ENCODE measurements at regions not wholly inside any gene's neighbourhood (a gene's known extent, or its start where the extent isn't known, plus 50 kb on each side); places are given as distances from the start of the nearest gene placed in this dataset.

DNA sequence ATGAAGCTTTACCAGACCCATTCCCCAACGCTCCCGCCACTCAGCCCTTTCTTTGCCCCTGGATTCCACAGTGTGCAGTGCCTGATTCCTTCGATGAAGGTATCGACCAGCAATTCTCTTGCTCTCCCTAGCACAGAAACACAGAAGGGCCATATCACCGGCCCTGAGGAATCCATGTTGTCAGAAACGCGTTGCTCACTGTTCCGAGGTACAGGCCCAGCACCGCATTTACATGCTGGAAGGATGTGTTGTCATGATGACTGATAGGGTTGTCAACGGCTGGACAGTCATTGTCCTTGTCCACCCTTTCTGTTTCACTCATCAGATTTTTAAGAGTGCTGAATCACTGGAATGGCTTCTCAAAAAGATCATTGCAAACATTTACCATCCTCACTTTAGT is 57.2 kb upstream of the GPR6 start:
- DNase-seq, result no peak

DNA sequence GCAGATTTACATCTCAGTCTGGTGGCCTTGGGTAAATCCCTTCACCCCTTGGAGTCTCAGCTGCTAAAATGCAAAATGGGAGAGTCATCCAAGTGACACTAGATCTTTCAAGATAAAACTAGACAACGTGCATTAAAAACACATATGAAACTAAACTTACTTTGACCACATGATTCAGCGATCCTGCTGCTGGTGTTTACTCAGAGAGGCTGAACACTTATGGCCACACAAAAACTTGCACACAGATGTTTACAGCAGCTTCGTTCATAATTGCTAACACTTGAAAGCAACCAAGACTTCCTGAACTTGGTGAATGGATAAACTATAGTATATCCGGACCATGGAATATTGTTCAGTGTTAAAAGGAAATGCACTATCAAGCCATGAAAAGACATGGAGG is 55.3 kb upstream of the GPR6 start:
- DNase-seq, result no peak

DNA sequence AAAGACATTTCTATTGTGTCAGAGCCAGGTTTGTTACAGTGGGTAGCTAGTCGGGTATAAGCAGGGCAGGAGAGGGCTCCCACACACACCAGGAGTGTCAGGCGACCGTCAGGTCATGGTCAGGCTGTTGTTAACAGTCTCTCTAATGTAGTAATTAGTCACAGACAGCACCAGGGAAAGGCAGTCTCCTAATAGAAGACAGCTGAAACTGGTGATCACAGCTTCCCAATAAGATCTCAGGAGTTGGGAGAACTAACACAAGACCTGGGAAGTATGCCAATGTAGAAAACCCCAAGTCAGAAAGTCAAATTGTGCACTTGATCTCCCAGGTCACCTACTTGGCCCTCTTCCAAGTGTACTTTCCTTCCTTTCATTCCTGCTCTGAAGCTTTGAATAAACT is 53.0 kb upstream of the GPR6 start:
- DNase-seq, result no peak

DNA sequence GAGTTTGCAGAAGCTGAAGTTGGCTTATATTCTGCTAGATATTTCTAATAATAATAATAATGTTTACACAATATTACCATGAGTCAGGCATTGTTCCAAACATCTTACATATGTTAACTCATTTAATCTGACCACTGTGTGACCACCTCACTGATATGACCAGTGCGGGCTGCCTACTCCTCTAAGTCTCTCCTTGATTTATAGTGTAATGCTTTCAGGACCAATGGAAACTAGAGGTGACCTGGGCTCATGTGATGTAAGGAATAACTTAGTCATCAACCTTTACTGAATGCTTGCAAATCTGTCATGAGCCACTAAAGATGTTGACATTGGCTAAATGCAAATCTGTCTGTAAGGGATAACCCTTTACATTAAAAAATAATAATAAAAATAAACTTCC is 51.1 kb upstream of the GPR6 start:
- DNase-seq, result no peak
